Skeletal muscle satellite cell (primary cell): ENCODE measurements at regions not wholly inside any gene's neighbourhood (a gene's known extent, or its start where the extent isn't known, plus 50 kb on each side); places are given as distances from the start of the nearest gene placed in this dataset.

ENCODE experiments used
- H3K27me3 ChIP-seq: 2 replicates; pipeline ENCODE4 v1.7.0; 2013; ENCODE audit warnings: low read length; ENCODE audit not compliant: control insufficient read depth, insufficient read depth
- H3K36me3 ChIP-seq: 2 replicates; pipeline ENCODE4 v1.7.0; 2013; ENCODE audit warnings: mild to moderate bottlenecking, control low read depth, low read length; ENCODE audit not compliant: insufficient read depth
- H3K4me1 ChIP-seq: 2 replicates; pipeline ENCODE4 v1.7.0; 2013; ENCODE audit warnings: low read length; ENCODE audit not compliant: control insufficient read depth, insufficient read depth
- H3K4me2 ChIP-seq: 2 replicates; pipeline ENCODE4 v1.7.0; 2013; ENCODE audit warnings: mild to moderate bottlenecking, low read length
- H3K4me3 ChIP-seq: 2 replicates; pipeline ENCODE4 v1.7.0; 2013; ENCODE audit warnings: low read length
- H3K9ac ChIP-seq: 2 replicates; pipeline ENCODE4 v1.7.0; 2013; ENCODE audit warnings: mild to moderate bottlenecking, low read depth, low read length, moderate library complexity
- H3K9me3 ChIP-seq: replicated peaks from 2 replicates; pipeline ENCODE4 v1.7.0; 2013; ENCODE audit warnings: mild to moderate bottlenecking, control low read depth, low read length

DNA sequence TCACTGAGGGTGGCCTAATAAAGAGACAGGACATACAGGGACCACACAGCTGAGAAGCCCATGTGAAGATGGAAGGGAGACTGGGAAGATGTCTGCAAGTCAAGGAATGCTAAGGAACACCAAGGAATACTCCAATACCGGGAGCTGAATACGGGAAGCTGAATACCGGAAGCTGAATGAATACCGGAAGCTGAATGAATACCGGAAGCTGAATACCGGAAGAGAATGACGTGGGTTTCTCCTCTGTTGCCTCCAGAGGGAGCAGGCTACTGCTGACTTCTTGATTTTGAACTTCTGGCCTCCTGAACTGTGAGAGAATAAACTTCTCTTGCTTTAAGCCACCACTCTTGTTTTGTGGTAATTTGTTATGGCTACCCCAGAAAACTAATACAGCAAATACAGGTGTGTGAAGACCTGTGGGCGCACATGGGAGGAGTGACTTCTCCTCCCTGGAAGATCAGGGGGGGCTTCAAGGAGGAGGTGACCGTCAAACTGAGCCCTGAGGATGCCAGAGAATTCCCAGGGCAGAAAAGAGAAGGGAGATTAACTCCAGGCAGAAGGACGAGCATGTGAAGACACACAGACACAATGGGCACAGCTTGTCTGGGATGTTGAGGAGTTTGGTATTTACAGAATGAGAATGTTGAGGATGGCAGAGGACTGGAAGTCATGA lies 259.9 kb downstream of the IRF8 start:
- no peak overlapping the region for H3K4me3 ChIP-seq
- H3K36me3 ChIP-seq, result no peaks in the 10 kb centered on the region
- H3K4me1 ChIP-seq, result no peaks in the 10 kb centered on the region
- H3K9ac ChIP-seq, result no peak overlapping the region
- no peak overlapping the region for H3K4me2 ChIP-seq
- no peaks in the 10 kb centered on the region for H3K27me3 ChIP-seq
- no peaks in the 10 kb centered on the region for H3K9me3 ChIP-seq

GRCh38 chr16:86165479-86165878 lies 266.5 kb downstream of the IRF8 start:
- peaks cover 5% of the 10 kb centered on the region for H3K9me3 ChIP-seq
- H3K4me3 ChIP-seq, result no peak overlapping the region
- no peaks in the 10 kb centered on the region for H3K36me3 ChIP-seq
- H3K4me1 ChIP-seq, result no peaks in the 10 kb centered on the region
- H3K4me2 ChIP-seq, result no peak overlapping the region
- H3K27me3 ChIP-seq, result no peaks in the 10 kb centered on the region
- no peak overlapping the region for H3K9ac ChIP-seq

GRCh38 chr16:86166414-86166813 lies 267.5 kb downstream of the IRF8 start:
- H3K27me3 ChIP-seq, result no peaks in the 10 kb centered on the region
- peaks cover 5% of the 10 kb centered on the region for H3K9me3 ChIP-seq
- no peak overlapping the region for H3K9ac ChIP-seq
- H3K4me1 ChIP-seq, result no peaks in the 10 kb centered on the region
- no peak overlapping the region for H3K4me2 ChIP-seq
- no peak overlapping the region for H3K4me3 ChIP-seq
- no peaks in the 10 kb centered on the region for H3K36me3 ChIP-seq

DNA sequence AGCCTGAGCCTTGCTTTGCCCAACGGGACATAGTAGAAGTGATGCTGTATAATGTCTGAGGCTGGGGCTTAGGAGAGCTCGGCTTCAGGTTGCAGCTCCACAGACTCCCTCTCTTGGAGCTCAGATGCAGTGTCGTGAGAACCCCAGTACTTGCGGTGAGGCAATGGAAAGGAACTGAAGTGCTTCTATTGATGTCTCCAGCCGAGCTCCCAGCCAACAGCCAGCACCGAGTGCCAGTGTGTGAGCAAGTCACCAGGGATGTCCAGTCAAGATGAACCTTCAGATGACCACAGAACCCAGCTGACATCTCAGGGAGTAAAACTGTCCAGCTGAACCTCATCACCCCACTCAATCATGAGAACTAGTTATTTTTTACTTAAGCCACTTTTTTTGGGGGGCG lies 268.1 kb downstream of the IRF8 start:
- Histone ChIP-seq H3K36me3 (no peaks in the 10 kb centered on the region), H3K4me1 (no peaks in the 10 kb centered on the region), H3K9me3 (peaks cover 5% of the 10 kb centered on the region), H3K9ac (no peak overlapping the region), H3K4me2 (no peak overlapping the region), H3K27me3 (no peaks in the 10 kb centered on the region), H3K4me3 (no peak overlapping the region)

DNA sequence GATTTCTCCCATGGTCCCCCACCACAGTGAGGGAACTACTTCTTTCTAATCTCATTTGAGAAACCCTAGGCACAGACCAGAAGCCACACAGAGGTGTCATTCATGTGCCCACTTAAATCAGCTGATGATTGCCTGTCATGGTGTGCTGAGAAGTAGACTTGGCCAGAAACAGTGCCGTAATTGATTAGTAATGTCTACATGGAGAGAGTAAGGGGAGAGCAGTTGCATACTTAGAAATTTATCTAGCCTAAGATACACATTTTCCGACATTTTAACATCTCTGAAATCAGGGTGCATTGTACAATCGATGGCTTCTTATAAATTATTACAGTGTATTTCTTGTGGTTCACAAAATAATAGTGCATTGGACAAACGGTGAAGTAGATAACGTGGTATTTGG lies 271.8 kb downstream of the IRF8 start:
- Histone ChIP-seq H3K4me1 (no peaks in the 10 kb centered on the region), H3K36me3 (no peaks in the 10 kb centered on the region), H3K9ac (no peak overlapping the region), H3K27me3 (no peaks in the 10 kb centered on the region), H3K9me3 (no peaks in the 10 kb centered on the region), H3K4me3 (no peak overlapping the region), H3K4me2 (no peak overlapping the region)

DNA sequence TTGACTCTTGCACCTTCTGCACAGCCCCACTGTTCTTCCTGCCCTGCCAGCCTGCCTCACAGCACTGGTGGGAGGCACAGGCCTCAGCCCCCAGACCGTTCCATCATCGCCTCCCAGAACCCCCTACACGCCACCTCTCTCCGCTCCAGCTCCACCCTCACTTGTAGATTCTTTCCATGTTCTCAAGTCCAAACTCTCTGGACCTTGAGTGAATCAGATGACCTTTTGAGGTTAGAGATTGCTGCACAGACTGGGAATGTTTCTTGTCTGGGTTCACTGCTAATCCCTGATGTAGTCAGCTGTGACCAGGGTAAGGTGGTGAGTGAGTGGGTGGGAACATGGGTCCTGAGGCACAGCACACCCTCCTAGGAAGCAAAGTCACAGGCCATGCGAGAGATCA lies 272.4 kb downstream of the IRF8 start:
- no peaks in the 10 kb centered on the region for H3K9me3 ChIP-seq
- no peaks in the 10 kb centered on the region for H3K27me3 ChIP-seq
- H3K4me2 ChIP-seq, result no peak overlapping the region
- H3K4me3 ChIP-seq, result no peak overlapping the region
- H3K9ac ChIP-seq, result no peak overlapping the region
- no peaks in the 10 kb centered on the region for H3K36me3 ChIP-seq
- H3K4me1 ChIP-seq, result no peaks in the 10 kb centered on the region

DNA sequence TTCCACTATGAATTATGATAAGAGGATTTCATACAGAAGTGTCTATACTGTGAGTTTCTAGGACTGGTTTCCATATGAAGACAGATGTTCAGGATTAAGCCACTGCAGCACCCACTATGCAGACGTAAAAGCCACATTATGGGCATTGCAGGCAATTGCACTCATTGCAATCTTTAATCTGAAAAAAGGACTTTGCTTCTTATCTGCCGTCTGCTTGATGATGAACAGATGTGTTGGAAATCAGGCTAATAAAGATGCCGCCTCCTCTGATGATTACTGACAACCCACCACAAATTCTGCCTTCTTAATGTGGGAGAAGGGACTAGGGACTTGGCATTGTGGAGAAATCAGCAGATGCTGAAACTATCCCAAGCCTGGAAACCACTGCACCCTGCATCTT lies 276.9 kb downstream of the IRF8 start:
- H3K4me1 ChIP-seq, result no peaks in the 10 kb centered on the region
- H3K9me3 ChIP-seq, result peaks cover 6% of the 10 kb centered on the region
- no peak overlapping the region for H3K4me2 ChIP-seq
- no peaks in the 10 kb centered on the region for H3K36me3 ChIP-seq
- H3K27me3 ChIP-seq, result no peaks in the 10 kb centered on the region
- H3K4me3 ChIP-seq, result no peak overlapping the region
- H3K9ac ChIP-seq, result no peak overlapping the region

DNA sequence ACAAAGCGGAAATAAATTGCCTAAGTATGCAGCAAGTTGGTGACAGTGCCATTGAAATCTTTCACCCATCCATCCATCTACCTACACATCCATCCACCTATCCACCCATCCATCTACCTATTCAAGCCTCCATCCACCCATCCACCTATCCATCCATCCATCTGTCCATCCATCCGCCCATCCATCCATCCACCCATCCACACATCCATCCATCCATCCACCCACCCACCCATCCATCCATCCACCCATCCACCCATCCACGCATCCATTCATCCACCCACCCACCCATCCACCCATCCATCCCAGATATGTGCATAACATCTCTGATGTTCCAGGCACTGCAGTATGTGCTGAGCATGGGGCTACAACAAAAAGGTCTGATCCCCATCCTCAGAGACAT lies 277.5 kb downstream of the IRF8 start:
- Histone ChIP-seq H3K4me3 (no peak overlapping the region), H3K4me1 (no peaks in the 10 kb centered on the region), H3K4me2 (no peak overlapping the region), H3K27me3 (no peaks in the 10 kb centered on the region), H3K9ac (no peak overlapping the region), H3K36me3 (no peaks in the 10 kb centered on the region), H3K9me3 (peaks cover 6% of the 10 kb centered on the region)

GRCh38 chr16:86180244-86180643 lies 281.3 kb downstream of the IRF8 start:
- Histone ChIP-seq H3K9ac (no peak overlapping the region), H3K27me3 (no peaks in the 10 kb centered on the region), H3K36me3 (no peaks in the 10 kb centered on the region), H3K9me3 (peaks cover 6% of the 10 kb centered on the region), H3K4me2 (no peak overlapping the region), H3K4me1 (no peaks in the 10 kb centered on the region), H3K4me3 (no peak overlapping the region)

GRCh38 chr16:86180780-86181179 lies 281.8 kb downstream of the IRF8 start:
- no peaks in the 10 kb centered on the region for H3K27me3 ChIP-seq
- H3K4me1 ChIP-seq, result no peaks in the 10 kb centered on the region
- H3K4me2 ChIP-seq, result no peak overlapping the region
- no peaks in the 10 kb centered on the region for H3K36me3 ChIP-seq
- H3K4me3 ChIP-seq, result no peak overlapping the region
- H3K9ac ChIP-seq, result no peak overlapping the region
- peaks cover 6% of the 10 kb centered on the region for H3K9me3 ChIP-seq

- Histone ChIP-seq H3K9me3 (peaks cover 6% of the 10 kb centered on the region), H3K4me3 (no peak overlapping the region), H3K4me1 (no peaks in the 10 kb centered on the region), H3K27me3 (no peaks in the 10 kb centered on the region), H3K9ac (no peak overlapping the region), H3K4me2 (no peak overlapping the region), H3K36me3 (no peaks in the 10 kb centered on the region)
Measured at GRCh38 chr16:86181526-86181925, 282.6 kb downstream of the IRF8 start.

DNA sequence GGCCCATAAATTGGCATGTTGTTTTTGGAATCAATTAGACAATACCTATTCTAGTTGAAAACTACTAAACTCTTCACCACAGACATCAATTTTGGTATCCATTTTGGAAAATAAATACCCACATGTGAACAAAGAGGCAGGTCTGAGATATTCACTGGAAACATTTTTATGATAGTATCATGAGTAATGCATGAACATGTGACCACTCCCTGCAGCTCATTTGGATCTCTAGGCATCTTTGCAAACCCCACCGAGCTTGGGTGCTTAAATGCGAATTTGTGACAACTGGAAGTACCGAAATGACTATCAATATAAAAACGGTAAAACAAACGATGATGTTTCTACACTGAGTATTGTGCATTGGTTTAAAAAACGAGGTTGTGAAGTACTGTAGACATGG lies 285.2 kb downstream of the IRF8 start:
- Histone ChIP-seq H3K4me3 (no peak overlapping the region), H3K36me3 (no peaks in the 10 kb centered on the region), H3K9me3 (peaks cover 6% of the 10 kb centered on the region), H3K4me2 (no peak overlapping the region), H3K4me1 (no peaks in the 10 kb centered on the region), H3K9ac (no peak overlapping the region), H3K27me3 (no peaks in the 10 kb centered on the region)
